Stomach (tissue), 4 donors: ENCODE measurements at regions not wholly inside any gene's neighbourhood (a gene's known extent, or its start where the extent isn't known, plus 50 kb on each side); places are given as distances from the start of the nearest gene placed in this dataset.

Experiments
- POLR2AphosphoS5 ChIP-seq, 3 donors: sonication (generic); formaldehyde crosslinking; IDR thresholded peaks; one replicate each; pipeline ENCODE4 v1.6.1; 2016; ENCODE audit warnings: antibody characterized with exemption in 3 of 3
- TF ChIP-seq, protein P1 (sequence below), 7 experiments: fragments of 450-650 bp in 4 of 7; fragments of 200-600 bp in 3 of 7; sonication (generic) in 3 of 7; IDR thresholded peaks; one replicate each; pipeline ENCODE4 v1.5.1; 2016 to 2019; ENCODE audit warnings: antibody characterized with exemption in 7 of 7, control low read depth in 2 of 7, mild to moderate bottlenecking in 1 of 7

DNA sequence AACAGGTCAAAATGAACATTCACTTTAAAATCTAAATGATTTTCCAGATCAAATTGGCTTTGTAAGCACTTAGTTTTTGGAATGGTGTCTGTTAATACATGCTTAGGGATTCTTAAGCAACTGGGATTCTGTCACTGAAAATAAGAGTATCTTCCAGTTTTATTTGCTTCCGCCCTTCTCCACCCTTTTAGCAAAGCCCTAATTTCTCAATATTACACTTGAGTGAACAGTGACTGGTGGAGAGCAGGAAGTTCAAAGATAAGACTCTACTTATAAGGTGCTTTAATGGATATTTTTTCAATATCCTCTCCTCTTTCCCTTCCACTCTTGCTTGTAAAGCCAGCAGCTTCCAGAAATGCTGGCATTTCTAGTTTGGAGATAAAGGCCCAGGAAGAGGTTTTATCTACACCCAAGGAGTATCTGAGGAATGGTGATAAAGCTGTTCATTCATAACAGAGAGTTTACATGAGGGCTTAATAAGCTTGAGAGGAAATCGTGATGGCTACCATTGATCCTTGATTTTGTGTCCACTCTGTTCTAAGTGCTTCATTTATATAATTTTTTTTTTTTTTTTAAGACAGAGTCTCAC is 265.9 kb upstream of the PRICKLE1 start:
- TF ChIP-seq, protein P1, sequence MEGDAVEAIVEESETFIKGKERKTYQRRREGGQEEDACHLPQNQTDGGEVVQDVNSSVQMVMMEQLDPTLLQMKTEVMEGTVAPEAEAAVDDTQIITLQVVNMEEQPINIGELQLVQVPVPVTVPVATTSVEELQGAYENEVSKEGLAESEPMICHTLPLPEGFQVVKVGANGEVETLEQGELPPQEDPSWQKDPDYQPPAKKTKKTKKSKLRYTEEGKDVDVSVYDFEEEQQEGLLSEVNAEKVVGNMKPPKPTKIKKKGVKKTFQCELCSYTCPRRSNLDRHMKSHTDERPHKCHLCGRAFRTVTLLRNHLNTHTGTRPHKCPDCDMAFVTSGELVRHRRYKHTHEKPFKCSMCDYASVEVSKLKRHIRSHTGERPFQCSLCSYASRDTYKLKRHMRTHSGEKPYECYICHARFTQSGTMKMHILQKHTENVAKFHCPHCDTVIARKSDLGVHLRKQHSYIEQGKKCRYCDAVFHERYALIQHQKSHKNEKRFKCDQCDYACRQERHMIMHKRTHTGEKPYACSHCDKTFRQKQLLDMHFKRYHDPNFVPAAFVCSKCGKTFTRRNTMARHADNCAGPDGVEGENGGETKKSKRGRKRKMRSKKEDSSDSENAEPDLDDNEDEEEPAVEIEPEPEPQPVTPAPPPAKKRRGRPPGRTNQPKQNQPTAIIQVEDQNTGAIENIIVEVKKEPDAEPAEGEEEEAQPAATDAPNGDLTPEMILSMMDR (IDR thresholded peaks at IDR 0.05) = no peak
- no peak for TF ChIP-seq POLR2AphosphoS5 (IDR thresholded peaks at IDR 0.05)
